ENCODE measurements at regions not wholly inside any gene's neighbourhood (a gene's known extent, or its start where the extent isn't known, plus 50 kb on each side); places are given as distances from the start of the nearest gene placed in this dataset.

- TF ChIP-seq CTCF (IDR thresholded peaks at IDR 0.05; ENCODE audit: low read depth, low read length, poor library complexity, severe bottlenecking): no peak
- no peak for TF ChIP-seq EZH2phosphoT487 (IDR thresholded peaks at IDR 0.05; ENCODE audit: borderline replicate concordance, low read length)
Observed at GRCh38 chr2:84052043-84052442, 407.0 kb downstream of the SUCLG1 start.

Measured in DOHH2 (cell line).